GM21737 (cell line): ENCODE measurements at regions not wholly inside any gene's neighbourhood (a gene's known extent, or its start where the extent isn't known, plus 50 kb on each side); places are given as distances from the start of the nearest gene placed in this dataset.

Experiments
- ATAC-seq: cut with Tn5 transposase; IDR thresholded peaks from one replicate; pipeline ENCODE4 v1.9.1; 2021; ENCODE audit warnings: mild to moderate bottlenecking, moderate library complexity; ENCODE audit not compliant: unreplicated experiment

DNA sequence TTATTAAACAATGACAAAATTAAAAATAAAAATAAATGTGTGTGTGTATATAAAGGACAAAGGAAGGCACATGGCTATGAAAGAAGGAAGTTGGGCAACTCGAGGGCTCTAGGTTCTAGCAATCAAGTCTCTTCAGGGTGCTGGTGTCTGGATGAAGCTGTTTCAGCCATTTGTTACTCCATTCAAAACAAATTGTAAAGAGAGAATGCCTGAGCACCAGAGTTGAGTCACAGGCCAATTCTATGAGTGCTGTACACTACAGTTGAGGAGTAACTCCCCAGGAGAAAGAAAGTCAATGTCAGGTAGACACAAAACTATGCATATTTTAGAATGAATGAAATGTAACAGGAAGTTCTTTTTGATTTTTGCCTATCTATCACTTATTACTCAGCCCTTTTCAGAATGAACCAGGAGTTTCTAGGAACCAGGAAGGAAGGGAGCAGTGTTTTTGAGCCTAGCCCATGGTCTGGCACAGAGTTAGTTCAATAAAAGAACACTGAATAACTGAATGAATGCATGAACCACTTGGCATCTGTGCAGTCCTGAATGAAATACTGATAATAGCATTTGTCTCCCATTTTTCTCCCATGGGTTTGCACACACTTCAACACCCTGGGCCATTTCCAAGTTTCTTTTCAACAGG, 151.7 kb upstream of the CPEB2 start:
- ATAC-seq = no peak

DNA sequence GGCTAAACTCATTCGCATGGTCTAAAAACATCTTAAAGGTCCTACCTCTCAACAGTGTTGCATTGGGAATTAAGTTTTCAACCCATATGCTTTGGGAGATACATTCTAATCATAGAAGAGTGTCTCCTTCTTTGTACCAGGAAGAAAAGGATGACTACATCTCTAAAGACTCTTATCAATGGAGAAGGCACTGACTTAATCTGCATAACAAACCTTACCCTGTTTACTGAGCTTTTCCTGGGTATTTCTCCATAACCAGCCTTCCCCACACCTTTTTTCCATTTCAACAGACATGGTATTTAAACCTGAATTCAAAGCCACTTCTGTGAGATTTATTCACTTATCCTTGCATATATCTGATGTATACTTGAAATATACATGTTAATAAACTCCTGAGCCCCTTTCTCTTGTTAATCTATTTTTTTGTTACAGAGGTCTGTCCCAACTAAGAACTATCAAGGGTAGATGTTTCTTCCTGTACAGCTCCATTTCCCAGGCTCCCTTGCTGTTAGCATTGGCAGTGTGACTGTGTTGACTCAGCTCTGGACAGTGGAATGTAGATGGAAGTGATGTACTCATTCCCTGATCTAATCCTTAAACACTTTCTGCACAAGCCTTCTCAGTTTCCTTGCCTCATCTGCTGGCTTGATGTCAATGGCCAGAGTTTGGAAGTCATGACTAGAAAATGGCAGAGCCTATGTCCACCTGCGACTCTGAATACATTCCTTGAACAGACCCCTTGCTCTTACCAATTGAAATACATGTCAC, 148.9 kb upstream of the CPEB2 start:
- ATAC-seq = no peak

DNA sequence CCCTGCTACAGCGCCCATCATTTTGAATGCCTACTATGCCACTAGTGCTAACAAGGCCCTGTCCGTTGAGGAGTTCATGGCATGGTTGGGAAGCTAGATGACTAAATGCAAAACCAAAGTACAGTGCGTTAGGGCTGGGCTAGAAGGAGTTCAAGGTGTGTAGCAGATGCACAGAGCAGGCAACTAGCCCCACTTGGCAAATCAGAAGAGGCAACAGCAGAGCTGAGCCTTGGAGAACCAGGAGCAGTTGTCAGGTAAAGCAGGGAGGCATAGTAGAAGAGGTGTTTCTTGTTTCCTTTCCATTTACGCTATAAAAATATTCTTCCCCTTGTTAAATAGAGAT, 146.6 kb upstream of the CPEB2 start:
- no peak for ATAC-seq

DNA sequence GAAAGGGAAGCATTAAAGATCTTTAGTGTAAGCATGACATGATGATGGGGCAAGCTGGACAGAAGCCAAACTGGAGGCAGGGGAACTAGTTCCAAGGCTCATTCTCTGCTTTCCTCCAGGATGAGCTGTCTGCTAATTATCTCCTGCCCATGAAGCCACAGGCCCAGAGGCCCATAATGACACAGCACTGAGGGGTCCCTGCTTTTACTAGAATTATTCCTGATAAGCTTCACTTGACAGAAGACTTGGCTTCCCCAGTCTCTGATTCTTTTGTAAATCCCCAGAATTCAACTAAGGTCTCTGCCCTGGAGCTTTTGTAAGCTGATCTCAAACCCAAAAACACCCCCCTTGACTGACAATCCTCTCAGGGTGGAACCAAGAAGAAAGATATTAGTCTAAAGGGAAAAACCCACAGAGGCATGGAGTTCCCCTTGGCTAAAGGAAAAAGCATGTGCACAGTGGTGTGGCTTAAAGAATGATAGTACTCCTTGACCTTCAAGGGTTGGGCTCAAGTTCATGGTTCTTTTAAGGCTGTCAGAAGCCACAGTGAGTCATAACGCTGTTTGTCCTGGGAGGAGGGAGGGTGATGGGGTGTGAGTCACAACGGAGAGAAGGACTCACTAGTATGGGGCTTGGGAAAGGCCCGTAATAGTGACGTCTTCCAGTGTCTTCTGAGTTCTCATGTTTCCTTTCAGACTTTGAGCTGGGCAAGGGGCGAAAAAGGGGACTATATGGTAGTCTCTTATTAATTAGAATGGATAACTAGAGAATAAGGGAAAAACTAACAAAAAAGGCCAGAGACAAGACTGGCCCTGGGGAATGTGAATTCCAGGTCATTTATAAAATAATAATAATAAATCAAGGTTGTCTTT, 146.0 kb upstream of the CPEB2 start:
- ATAC-seq = peak; percentile 94

DNA sequence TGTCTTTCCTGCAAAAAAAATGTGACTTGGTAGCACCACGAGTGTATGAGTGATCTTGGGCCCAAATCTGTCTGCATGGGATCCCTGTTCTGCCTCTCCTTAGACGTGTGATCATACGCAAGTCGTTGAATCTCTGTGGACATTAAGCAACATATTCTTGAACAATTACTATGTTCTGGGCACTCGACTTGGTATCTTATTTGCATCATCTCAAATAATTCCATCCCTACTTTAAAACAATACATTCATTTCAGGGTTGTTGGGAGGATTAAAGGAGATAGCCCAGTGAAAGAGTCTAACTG, 145.4 kb upstream of the CPEB2 start:
- ATAC-seq = no peak

DNA sequence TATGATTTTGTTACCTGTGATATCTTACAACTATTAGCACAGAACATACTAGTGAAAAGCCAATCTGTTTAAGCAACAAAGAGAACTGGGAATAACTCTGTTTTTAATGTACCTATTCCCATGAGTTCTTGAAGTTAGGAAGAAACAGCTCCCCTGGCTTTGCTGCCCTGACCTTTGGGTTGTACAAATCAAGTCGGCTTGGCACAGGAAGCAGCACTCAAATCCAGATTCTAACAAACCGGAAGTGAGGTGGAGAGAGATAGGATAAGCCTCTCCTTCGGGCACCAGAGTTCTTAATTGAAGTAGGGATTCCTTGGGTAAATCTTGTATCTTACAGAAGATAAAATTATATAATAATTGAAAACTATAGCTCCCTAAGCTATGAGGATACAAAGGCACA, 144.8 kb upstream of the CPEB2 start:
- no peak for ATAC-seq

DNA sequence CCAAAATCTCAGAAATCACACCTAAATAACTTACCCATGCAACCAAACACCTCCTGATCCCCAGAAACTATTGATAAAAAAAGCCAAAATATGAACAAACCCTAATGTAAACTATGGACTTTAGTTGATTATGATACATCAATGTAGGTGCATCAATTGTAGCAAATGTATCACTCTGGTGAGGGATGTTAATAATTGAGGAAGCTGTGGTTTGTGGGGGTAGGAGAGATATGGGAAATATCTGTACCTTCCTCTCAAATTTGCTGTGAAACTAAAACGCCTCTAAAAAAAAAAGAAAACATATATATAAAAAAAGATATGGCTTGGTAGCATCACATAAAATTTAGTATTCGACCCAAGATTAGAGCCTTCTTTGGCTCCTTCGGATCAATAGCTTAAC, 144.3 kb upstream of the CPEB2 start:
- ATAC-seq = no peak

DNA sequence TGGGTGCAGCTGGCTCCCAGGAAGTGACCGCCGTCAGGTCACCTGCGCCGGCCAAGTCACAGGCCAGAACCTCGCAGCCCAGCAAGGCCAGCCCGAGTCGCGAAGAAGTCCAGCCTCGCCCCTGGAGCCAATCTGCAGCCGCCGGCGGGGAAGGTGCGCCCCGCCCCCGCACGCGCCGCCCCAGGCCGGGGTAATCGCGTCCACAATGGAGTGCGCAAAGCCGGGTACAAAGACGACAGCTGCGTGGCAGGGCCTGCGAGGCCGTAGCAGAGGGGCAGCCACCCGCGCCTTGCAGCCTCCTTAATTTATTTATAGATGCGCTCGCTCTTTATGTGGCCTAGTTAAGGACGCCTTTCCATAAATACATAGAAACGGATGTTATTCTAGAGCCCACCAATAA, 139.4 kb upstream of the CPEB2 start:
- ATAC-seq = no peak

DNA sequence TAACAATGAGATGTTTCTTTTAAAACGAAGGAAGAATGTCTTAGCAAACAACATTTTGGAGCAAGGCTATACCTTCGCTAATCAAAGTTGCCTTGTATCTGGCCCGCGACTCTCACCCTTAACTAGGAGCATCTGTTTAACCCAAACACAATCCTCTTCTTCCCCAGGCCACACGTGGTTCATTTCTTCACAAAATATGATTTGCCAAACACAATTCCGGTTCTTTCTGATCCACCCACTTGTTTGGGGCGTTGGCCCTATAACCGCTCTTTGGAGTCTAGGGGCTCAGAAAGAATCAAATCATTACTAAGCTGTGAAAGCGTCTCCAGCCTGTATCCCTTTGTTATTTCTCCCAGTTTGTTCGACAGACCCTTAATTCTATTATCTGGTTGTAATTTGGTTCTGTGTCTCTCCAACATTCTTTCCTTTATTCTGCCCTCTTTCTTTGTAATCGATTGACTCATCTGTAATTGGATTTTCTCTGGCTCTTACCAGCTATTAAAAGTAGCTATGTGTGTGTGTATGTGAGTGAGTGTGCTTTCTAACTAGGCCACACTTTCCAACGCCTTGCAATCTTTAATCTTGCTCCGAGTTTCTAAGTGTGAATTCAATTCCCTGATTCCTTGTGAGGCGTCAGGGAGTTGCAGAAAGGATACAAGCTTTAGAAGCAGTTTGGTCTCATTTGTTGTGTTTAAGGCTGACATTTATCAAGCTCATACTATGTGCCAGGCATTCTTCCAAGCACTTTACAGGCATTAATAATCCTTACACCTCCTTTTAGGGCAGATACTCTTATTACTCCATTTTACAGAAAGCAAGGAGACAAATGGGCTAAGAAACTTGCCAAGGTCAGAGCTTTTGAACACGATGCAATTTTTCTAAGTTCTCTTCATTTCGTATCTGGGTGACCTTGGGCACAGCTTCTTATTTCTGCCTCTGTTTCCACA, 138.6 kb upstream of the CPEB2 start:
- no peak for ATAC-seq

DNA sequence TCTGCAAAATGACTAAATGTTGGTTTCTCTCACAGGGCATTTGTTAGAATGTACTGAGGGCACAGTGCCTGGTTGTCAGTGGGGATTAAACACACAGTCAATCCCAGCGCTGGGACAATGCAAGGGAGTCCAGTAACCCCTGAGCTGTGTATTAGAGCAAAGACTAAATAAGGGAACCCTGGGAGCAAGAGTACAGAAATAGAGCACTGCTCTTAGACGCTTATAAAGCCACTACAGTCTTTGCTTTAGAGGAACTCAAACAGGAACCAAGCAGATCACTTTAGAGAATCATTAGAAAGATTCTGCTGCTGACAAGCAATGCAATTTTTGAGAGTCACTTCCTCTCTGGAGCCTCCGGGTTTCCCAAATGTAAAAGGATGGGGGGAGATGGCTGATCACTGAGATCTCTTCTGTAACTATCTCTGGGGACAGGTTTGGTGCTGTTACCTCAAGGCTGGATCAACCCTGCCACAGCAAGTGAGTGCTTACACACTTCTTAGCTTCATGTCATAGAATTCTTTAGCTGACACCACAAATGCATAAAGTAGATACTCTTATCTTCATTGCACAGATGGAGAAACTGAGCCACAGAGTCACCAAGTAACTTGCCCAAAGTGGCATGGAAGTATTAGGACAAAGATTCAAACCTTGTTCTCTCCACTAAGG, 137.8 kb upstream of the CPEB2 start:
- no peak for ATAC-seq

DNA sequence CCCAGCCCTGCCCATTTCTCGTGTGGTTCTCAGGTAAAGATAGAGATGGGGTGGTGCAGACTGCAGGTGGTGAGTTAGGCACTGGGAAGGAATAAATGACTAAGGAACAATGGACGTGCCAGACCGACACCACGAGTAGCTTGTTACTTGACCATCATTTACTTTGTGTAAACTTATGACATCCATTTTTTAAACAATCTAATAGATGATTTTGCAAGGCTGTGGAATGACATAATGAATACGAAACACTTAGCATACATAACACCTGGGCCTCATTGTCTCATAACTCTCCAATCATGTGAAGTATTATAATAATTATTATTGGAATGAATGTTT, 137.3 kb upstream of the CPEB2 start:
- ATAC-seq = no peak

DNA sequence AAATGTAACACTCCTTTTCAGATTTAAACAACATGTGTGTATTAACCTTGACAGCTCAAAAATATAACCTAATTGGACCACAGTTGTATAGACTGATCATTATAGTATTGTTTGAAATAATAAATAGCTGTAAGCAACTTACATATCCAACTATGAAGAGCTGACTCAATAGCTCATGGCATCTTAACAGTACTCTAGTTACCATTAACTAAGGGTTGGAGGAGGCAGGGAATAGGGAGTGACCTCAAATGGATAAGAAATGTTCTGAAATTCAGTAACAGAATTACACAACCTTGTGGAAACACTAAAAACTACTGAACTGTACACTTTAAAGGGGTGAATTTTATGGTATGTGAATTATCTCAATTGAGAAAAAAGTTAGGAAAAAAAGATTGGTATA, 136.5 kb upstream of the CPEB2 start:
- no peak for ATAC-seq

DNA sequence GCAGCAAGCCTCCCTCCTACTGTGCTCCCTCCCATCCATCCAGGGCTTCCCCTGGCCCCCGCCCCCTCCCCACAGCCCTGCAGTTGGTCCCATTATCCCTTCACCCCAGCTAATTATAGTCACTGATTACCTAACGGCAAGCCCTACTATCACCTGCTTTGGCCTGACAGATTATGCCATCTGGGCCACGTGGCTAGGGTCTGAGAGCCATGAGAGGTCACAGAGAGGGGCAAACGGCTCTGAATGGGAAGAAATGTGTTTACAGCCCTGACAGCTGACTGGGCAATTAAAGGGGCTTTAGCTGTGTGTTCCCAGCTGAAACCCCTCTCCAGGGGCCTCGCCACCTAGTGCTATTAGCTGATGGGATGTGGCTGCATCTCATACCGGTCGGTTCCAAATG, 134.4 kb upstream of the CPEB2 start:
- ATAC-seq = no peak

DNA sequence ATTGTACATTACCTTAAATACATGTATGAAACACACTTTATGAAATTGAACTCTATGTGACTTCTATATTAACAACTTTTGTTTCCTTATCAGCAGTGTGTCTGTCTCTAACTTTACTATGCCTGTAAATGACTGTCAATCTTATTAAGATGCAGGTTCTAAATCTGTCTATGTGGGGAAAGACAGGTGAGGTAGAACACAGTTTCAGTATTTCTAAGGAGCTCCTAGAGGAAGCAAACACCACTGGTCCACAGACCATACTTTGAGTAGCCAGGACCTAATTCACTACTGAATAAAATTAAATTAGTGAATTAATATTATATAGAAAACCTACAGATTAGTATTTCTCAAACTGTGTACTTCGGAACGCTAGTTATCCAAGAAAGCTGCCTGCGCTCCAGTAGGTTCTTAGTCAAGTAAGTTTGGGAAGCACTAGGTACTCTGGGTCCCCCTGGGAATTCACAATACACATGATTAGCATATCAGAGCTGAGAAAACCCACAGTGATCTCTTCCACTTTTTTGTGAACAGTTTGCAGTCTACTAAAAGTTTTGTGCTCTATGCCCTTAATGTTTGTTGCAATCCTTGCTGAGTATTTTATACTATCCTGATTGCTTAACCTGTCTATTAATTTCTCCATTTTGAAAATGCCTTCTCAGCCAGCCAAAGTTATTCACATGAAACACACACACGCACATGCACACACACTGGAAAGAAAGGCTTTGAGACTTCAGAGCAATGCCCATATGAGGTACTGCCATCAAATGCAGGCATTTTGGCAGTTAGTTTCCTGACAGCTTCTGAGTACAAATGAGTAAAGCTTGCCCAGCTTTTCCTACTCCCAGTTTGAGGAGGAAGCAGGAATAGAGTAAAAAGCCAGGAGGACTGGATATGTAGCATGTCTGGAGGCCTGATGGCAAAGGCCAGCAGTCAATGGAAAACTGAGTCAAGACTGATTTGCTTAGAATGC, 133.6 kb upstream of the CPEB2 start:
- ATAC-seq = no peak

DNA sequence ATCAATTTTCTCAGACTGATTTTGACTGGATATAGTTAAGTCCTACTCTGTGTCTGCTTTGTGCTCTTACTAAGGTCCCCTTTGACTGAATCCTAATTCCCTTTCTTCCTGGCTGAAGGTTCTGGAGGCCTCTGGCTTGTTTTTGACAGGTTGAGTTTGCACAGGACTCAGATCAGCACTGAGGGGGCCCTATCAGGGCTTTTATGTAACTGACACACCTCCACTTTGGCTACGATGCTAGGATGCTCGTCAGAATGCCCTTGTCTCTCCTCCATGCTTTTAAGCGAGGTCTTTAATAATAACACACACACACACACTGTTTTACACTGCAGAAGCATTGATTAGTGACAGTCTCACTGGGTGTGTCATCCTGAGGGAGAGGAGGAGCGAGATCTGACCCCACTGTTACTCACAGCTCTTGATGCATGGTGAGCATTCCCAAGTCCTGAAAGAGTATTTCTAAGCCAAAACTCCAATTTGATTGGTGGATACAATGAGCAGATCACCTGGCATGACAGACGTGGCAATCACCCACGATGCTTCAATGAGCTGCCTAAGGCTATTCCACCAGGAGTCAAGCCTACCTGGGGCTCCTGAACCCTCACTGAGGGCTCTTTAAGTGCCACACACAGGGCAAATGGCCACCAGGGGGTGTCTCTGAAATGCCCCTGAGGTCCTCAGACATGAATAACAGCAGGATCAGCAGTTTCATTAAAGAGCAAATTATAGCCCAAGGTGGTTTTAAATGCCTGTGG, 130.4 kb upstream of the CPEB2 start:
- no peak for ATAC-seq

DNA sequence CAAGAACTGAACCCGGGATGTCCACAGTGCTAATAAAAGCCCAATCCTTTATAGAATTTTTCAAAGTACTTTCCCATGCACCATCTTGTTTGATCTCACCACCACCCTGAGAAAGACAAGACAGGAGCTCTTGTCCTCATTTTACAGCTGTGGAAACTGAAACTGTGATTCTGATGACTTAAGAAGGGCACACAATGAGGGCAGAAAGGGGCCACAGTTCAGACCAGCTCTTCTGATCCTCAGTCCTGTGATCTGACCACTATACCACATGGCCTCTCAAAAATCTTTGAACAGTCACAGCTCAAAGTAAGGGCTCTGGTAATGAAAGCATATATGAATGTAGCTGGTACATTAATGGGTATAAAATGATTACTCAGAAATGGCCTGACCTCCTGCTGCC, 127.3 kb upstream of the CPEB2 start:
- ATAC-seq = peak; percentile 61

DNA sequence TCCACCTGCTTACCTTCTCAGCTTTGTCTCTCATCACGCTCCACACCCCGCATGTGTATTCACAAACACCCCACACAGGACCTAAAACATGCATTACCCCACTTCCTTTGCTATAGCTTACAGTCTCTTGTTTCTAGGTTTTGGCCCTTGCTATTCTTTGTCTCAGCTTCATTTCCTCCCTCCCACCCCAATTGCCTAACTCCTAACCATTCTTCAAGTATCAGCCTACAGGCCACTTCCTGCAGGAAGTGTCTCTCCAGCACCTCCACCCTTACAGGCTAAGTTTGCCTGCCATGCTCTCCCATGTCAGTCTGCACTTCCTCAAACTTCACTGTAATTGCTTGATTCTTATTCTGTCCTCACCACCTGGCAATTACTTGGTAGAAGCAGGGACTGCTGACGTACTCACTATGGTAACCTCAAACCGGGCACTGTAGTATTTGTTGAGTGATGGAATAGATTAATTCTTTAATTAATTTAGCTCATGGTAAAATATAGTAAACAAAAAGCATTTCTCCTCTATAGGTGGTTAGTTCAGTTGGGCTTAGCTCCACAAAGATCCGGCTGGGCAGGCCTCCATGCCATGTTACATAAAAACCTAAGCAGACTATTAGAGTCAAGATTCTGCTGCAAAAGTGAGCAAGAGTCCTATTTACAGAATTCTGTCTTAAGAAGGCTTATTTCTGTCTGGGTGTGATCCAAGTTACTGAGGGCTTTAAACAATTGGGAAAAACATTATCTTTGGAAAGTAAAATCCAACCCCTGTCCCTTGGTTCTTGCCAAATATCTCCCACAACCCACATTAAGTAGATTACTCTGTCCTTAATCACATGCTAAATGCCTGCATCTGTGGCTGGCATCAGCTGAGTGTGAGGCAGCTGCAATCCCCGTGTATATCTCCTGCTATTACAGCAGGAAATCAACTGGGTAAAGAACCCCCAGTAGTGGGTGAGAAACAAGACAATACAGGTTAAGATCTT, 124.7 kb upstream of the CPEB2 start:
- ATAC-seq = peak; percentile 66

DNA sequence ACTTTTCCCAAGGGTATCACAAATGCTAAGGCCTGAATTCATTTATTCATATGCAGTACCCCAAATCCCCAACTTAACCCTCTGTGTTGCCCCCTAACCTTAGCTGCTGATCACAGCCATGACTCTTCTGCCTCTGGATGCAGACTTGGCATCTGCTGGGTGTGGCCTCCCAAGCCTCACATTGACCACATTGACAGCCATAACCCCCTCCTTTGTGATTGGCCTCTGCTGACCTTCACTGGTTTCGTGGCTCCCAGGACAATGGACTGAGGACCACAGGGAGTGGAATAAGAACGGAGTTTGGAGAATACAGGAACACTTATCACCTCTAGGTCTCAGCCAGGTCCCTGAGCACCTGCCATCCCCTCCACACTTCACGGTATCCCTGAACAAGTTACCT, 123.6 kb upstream of the CPEB2 start:
- no peak for ATAC-seq
